ENCODE measurements at regions not wholly inside any gene's neighbourhood (a gene's known extent, or its start where the extent isn't known, plus 50 kb on each side); places are given as distances from the start of the nearest gene placed in this dataset.

DNA sequence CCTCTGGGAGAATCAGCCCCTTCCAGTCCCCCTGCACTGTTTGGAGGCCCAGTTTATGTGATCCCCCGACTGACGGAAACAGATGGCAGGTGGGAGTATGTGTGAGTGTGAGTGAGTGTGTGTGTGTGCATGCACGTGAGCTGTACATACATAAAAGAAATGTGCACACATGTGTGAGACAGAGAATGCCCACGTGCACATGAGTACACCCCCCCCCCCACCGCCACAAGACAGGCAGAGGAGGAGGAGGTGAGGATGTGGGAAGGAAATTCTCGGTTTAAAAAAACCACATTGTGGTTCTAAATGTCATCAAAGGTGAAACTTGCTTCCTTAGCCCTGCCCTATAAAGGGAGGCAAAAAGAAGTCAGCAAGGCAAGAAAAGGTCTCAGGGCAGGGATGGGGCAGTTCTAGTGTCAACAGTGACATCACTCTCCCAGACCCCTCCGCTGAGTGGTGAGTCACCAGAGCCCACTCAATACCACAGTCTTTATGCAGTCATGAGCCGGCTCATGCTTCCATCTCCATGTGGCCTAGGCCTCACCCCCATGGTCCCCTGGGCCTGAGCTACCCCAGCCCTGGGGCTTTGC lies 79.2 kb upstream of the HSPA9 start:
- Histone ChIP-seq H2BK5ac (ENCODE audit: low read length) (no peak overlapping the region), H4K5ac (ENCODE audit: low read length) (no peak overlapping the region), H3K36me3 (ENCODE audit: control insufficient read depth, insufficient read depth, low read length) (no peaks in the 10 kb centered on the region), H3K23ac (ENCODE audit: low read length) (no peak overlapping the region), H3K4ac (ENCODE audit: low read depth, low read length) (no peak overlapping the region), H3K79me1 (ENCODE audit: low read length) (no peaks in the 10 kb centered on the region), H4K8ac (ENCODE audit: low read depth, low read length) (no peak overlapping the region), H3K4me3 (ENCODE audit: low read length) (no peak overlapping the region), H3K79me2 (ENCODE audit: control insufficient read depth, insufficient read depth, low read length) (no peaks in the 10 kb centered on the region), H3K27me3 (ENCODE audit: insufficient read depth, low read length, poor library complexity) (no peaks in the 10 kb centered on the region), H3K18ac (ENCODE audit: low read length) (no peak overlapping the region), H2AK5ac (ENCODE audit: low read length) (no peak overlapping the region), H3K9ac (ENCODE audit: low read length) (no peak overlapping the region), H2BK15ac (replicated peaks; ENCODE audit: low read depth) (no peak overlapping the region), H3K56ac (ENCODE audit: low read length) (peak overlapping the region; percentile 10), H3K4me2 (ENCODE audit: low read length) (no peak overlapping the region), H3K4me1 (ENCODE audit: control insufficient read depth, low read depth, low read length) (peaks cover 2% of the 10 kb centered on the region), H2BK120ac (ENCODE audit: low read depth, low read length) (no peak overlapping the region), H3K27ac (ENCODE audit: low read depth, low read length) (no peak overlapping the region)
- WGBS (ENCODE audit: extremely low coverage, insufficient coverage, low lambda C conversion rate) = no CpG with 5 or more reads among the region's 8 CpGs
- DNase-seq = peak; percentile 52

DNA sequence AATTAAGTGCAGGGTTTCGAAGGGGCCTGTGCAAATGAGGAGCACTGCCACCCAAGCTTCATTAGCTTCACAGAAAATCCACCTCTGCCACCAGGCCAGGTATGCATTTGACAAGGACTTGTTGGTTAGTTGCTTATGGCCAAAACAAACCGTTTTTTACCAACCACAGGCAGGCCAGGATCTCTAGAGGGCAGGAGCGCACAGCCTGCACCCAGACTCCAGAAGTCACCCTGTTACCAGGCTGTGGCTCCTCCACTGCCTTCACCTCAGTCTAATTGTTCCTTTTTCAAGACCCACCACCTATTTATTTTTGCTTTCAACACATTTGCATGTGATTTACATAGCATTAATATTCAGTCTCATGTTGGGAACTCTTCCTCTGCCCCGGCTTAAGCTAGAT lies 78.3 kb upstream of the HSPA9 start:
- no peak overlapping the region for H3K56ac ChIP-seq (ENCODE audit: low read length)
- no peak overlapping the region for H4K8ac ChIP-seq (ENCODE audit: low read depth, low read length)
- H2BK120ac ChIP-seq (ENCODE audit: low read depth, low read length) = no peak overlapping the region
- H3K18ac ChIP-seq (ENCODE audit: low read length) = no peak overlapping the region
- H3K4me2 ChIP-seq (ENCODE audit: low read length) = no peak overlapping the region
- H4K5ac ChIP-seq (ENCODE audit: low read length) = no peak overlapping the region
- H3K27me3 ChIP-seq (ENCODE audit: insufficient read depth, low read length, poor library complexity) = no peaks in the 10 kb centered on the region
- DNase-seq = no peak
- WGBS (ENCODE audit: extremely low coverage, insufficient coverage, low lambda C conversion rate) = no CpG with 5 or more reads among the region's 4 CpGs
- no peaks in the 10 kb centered on the region for H3K79me1 ChIP-seq (ENCODE audit: low read length)
- no peaks in the 10 kb centered on the region for H3K36me3 ChIP-seq (ENCODE audit: control insufficient read depth, insufficient read depth, low read length)
- H2AK5ac ChIP-seq (ENCODE audit: low read length) = no peak overlapping the region
- no peak overlapping the region for H3K4ac ChIP-seq (ENCODE audit: low read depth, low read length)
- H3K27ac ChIP-seq (ENCODE audit: low read depth, low read length) = no peak overlapping the region
- no peak overlapping the region for H3K9ac ChIP-seq (ENCODE audit: low read length)
- no peak overlapping the region for H2BK5ac ChIP-seq (ENCODE audit: low read length)
- no peaks in the 10 kb centered on the region for H3K79me2 ChIP-seq (ENCODE audit: control insufficient read depth, insufficient read depth, low read length)
- no peak overlapping the region for H3K4me3 ChIP-seq (ENCODE audit: low read length)
- H3K23ac ChIP-seq (ENCODE audit: low read length) = no peak overlapping the region
- peaks cover 9% of the 10 kb centered on the region for H3K4me1 ChIP-seq (ENCODE audit: control insufficient read depth, low read depth, low read length)
- H2BK15ac ChIP-seq (replicated peaks; ENCODE audit: low read depth) = no peak overlapping the region

DNA sequence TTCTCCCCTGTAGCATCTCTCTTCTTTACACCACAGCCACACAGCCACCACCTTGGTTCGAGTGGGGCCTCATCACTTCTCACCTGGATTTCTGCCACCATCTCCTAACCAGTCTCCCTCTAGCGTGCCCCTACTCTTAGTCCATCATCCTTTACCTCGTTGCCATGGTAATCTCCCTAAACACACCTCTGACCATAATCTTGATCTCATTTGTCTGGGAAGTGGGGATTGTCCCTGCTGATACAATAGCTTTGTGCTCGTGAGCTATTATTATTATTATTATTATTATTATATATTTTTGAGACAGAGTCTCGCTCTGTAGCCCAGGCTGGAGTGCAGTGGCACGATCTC lies 76.5 kb upstream of the HSPA9 start:
- peak; percentile 63 for DNase-seq
- Histone ChIP-seq H3K4ac (ENCODE audit: low read depth, low read length) (no peak overlapping the region), H3K56ac (ENCODE audit: low read length) (no peak overlapping the region), H4K8ac (ENCODE audit: low read depth, low read length) (no peak overlapping the region), H2BK120ac (ENCODE audit: low read depth, low read length) (no peak overlapping the region), H2BK5ac (ENCODE audit: low read length) (no peak overlapping the region), H3K79me1 (ENCODE audit: low read length) (no peaks in the 10 kb centered on the region), H3K9ac (ENCODE audit: low read length) (no peak overlapping the region), H2AK5ac (ENCODE audit: low read length) (no peak overlapping the region), H3K4me1 (ENCODE audit: control insufficient read depth, low read depth, low read length) (peaks cover 9% of the 10 kb centered on the region), H3K18ac (ENCODE audit: low read length) (no peak overlapping the region), H3K79me2 (ENCODE audit: control insufficient read depth, insufficient read depth, low read length) (no peaks in the 10 kb centered on the region), H3K36me3 (ENCODE audit: control insufficient read depth, insufficient read depth, low read length) (no peaks in the 10 kb centered on the region), H3K27ac (ENCODE audit: low read depth, low read length) (no peak overlapping the region), H3K27me3 (ENCODE audit: insufficient read depth, low read length, poor library complexity) (no peaks in the 10 kb centered on the region), H4K5ac (ENCODE audit: low read length) (no peak overlapping the region), H2BK15ac (replicated peaks; ENCODE audit: low read depth) (no peak overlapping the region), H3K4me2 (ENCODE audit: low read length) (no peak overlapping the region), H3K4me3 (ENCODE audit: low read length) (no peak overlapping the region), H3K23ac (ENCODE audit: low read length) (no peak overlapping the region)
- WGBS (ENCODE audit: extremely low coverage, insufficient coverage, low lambda C conversion rate) = no CpG with 5 or more reads among the region's 6 CpGs

DNA sequence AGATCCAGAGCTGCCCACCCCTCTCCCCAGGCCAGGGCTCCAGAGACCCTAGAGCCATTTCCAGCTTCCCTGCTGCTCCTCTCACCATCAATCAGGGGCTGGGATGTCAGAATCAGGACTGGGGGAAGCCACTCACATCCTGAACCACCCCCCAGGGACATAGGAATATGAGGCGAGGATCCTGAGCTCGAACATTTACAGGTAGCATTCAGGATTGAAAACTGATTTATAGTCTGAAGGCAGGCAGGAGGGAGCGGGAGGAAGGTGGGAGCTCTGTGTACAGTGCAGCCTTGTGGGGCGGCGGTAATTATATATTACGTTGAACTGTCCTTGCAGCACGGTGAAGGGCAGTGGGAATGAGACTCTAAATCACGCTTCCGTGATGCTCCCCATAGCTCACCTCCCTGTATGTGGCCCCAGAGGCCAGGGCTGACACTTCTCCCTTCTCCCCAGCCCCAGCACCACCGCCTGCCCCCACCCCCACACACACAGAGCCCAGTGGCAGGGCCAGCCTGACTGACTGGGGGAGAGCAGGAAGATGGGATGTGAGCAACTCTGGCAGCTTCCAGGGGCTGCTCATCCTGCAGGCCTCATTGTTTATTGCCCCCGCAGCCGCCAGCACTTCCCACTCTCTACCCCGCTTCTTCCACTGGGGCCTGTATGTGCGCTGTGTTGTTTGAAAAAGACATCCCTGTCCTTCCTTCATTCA lies 76.0 kb upstream of the HSPA9 start:
- no CpG with 5 or more reads among the region's 14 CpGs for WGBS (ENCODE audit: extremely low coverage, insufficient coverage, low lambda C conversion rate)

DNA sequence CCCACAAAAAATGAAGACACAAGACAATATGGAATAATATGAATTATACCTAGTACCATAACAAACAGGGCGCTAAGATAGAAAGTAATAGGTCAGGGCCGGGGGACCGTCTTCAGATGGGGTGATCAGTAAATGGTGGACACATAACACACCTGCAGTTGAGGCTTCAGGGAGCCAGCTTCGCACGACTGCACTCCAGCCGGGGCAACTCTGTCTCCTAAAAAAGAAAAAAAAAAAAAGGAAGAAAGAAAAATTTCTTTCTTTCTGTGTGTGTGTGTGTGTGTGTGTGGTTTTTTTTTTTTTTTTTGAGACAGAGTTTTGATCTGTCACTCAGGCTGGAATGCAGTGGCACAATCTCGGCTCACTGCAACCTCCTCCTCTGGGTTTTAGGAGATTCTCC lies 75.0 kb upstream of the HSPA9 start:
- Histone ChIP-seq H3K27me3 (ENCODE audit: insufficient read depth, low read length, poor library complexity) (no peaks in the 10 kb centered on the region), H3K79me1 (ENCODE audit: low read length) (no peaks in the 10 kb centered on the region), H4K5ac (ENCODE audit: low read length) (no peak overlapping the region), H3K18ac (ENCODE audit: low read length) (no peak overlapping the region), H3K4me2 (ENCODE audit: low read length) (no peak overlapping the region), H2BK15ac (replicated peaks; ENCODE audit: low read depth) (no peak overlapping the region), H3K36me3 (ENCODE audit: control insufficient read depth, insufficient read depth, low read length) (no peaks in the 10 kb centered on the region), H3K27ac (ENCODE audit: low read depth, low read length) (no peak overlapping the region), H3K9ac (ENCODE audit: low read length) (no peak overlapping the region), H2AK5ac (ENCODE audit: low read length) (no peak overlapping the region), H3K56ac (ENCODE audit: low read length) (no peak overlapping the region), H3K79me2 (ENCODE audit: control insufficient read depth, insufficient read depth, low read length) (no peaks in the 10 kb centered on the region), H3K4me1 (ENCODE audit: control insufficient read depth, low read depth, low read length) (peaks cover 9% of the 10 kb centered on the region), H3K4ac (ENCODE audit: low read depth, low read length) (no peak overlapping the region), H2BK120ac (ENCODE audit: low read depth, low read length) (no peak overlapping the region), H2BK5ac (ENCODE audit: low read length) (no peak overlapping the region), H3K4me3 (ENCODE audit: low read length) (no peak overlapping the region), H3K23ac (ENCODE audit: low read length) (no peak overlapping the region), H4K8ac (ENCODE audit: low read depth, low read length) (no peak overlapping the region)
- no CpG with 5 or more reads among the region's 7 CpGs for WGBS (ENCODE audit: extremely low coverage, insufficient coverage, low lambda C conversion rate)
- no peak for DNase-seq

More for the DNA sequence above, 76.0 kb upstream of the HSPA9 start:
- Histone ChIP-seq H3K4me3 (ENCODE audit: low read length) (no peak overlapping the region), H3K4ac (ENCODE audit: low read depth, low read length) (no peak overlapping the region), H4K8ac (ENCODE audit: low read depth, low read length) (no peak overlapping the region), H2AK5ac (ENCODE audit: low read length) (no peak overlapping the region), H4K5ac (ENCODE audit: low read length) (no peak overlapping the region), H3K23ac (ENCODE audit: low read length) (no peak overlapping the region), H3K27me3 (ENCODE audit: insufficient read depth, low read length, poor library complexity) (no peaks in the 10 kb centered on the region), H3K27ac (ENCODE audit: low read depth, low read length) (no peak overlapping the region), H3K4me2 (ENCODE audit: low read length) (no peak overlapping the region), H3K18ac (ENCODE audit: low read length) (no peak overlapping the region), H3K56ac (ENCODE audit: low read length) (no peak overlapping the region), H3K9ac (ENCODE audit: low read length) (no peak overlapping the region), H2BK15ac (replicated peaks; ENCODE audit: low read depth) (no peak overlapping the region), H3K36me3 (ENCODE audit: control insufficient read depth, insufficient read depth, low read length) (no peaks in the 10 kb centered on the region), H3K4me1 (ENCODE audit: control insufficient read depth, low read depth, low read length) (peaks cover 9% of the 10 kb centered on the region), H3K79me2 (ENCODE audit: control insufficient read depth, insufficient read depth, low read length) (no peaks in the 10 kb centered on the region), H3K79me1 (ENCODE audit: low read length) (no peaks in the 10 kb centered on the region), H2BK120ac (ENCODE audit: low read depth, low read length) (no peak overlapping the region), H2BK5ac (ENCODE audit: low read length) (no peak overlapping the region)
- DNase-seq = no peak

DNA sequence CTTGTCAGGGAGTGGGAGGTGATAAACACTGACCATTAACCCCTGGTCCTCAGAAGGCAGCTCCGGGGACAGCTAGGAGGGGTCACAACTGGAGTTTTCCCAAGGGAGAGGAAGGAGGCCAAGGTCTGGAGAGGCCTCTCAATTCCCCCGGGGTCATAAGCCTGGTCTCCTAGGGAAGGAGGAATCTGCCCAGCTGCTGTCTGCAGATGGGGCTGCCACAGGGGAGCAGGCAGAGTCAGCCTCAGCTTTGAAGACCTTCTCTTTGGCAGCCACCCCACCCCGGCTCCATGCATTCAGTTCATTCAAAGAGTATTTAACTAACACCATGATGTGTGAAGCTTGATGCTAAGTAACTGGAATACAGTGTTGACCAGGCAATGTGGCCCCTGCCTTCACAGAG lies 74.6 kb upstream of the HSPA9 start:
- no peak overlapping the region for H3K4me3 ChIP-seq (ENCODE audit: low read length)
- H3K36me3 ChIP-seq (ENCODE audit: control insufficient read depth, insufficient read depth, low read length) = no peaks in the 10 kb centered on the region
- no peaks in the 10 kb centered on the region for H3K79me1 ChIP-seq (ENCODE audit: low read length)
- H3K4me2 ChIP-seq (ENCODE audit: low read length) = no peak overlapping the region
- peak overlapping the region; percentile 17 for H3K56ac ChIP-seq (ENCODE audit: low read length)
- no peak for DNase-seq
- H3K4ac ChIP-seq (ENCODE audit: low read depth, low read length) = no peak overlapping the region
- H3K18ac ChIP-seq (ENCODE audit: low read length) = no peak overlapping the region
- no peak overlapping the region for H4K5ac ChIP-seq (ENCODE audit: low read length)
- H3K27ac ChIP-seq (ENCODE audit: low read depth, low read length) = no peak overlapping the region
- H2BK5ac ChIP-seq (ENCODE audit: low read length) = no peak overlapping the region
- H3K27me3 ChIP-seq (ENCODE audit: insufficient read depth, low read length, poor library complexity) = no peaks in the 10 kb centered on the region
- whole genome bisulfite sequencing (ENCODE audit: extremely low coverage, insufficient coverage, low lambda C conversion rate) = no CpG with 5 or more reads among the region's 3 CpGs
- no peak overlapping the region for H2BK120ac ChIP-seq (ENCODE audit: low read depth, low read length)
- no peaks in the 10 kb centered on the region for H3K79me2 ChIP-seq (ENCODE audit: control insufficient read depth, insufficient read depth, low read length)
- no peak overlapping the region for H2BK15ac ChIP-seq (replicated peaks; ENCODE audit: low read depth)
- H2AK5ac ChIP-seq (ENCODE audit: low read length) = no peak overlapping the region
- H3K4me1 ChIP-seq (ENCODE audit: control insufficient read depth, low read depth, low read length) = peaks cover 9% of the 10 kb centered on the region
- H4K8ac ChIP-seq (ENCODE audit: low read depth, low read length) = no peak overlapping the region
- no peak overlapping the region for H3K23ac ChIP-seq (ENCODE audit: low read length)
- H3K9ac ChIP-seq (ENCODE audit: low read length) = no peak overlapping the region
